ENCODE measurements at regions not wholly inside any gene's neighbourhood (a gene's known extent, or its start where the extent isn't known, plus 50 kb on each side); places are given as distances from the start of the nearest gene placed in this dataset.
A peak's percentile ranks its signal among the peaks of the same experiment; 100 is the strongest.

- TF ChIP-seq, protein P1, sequence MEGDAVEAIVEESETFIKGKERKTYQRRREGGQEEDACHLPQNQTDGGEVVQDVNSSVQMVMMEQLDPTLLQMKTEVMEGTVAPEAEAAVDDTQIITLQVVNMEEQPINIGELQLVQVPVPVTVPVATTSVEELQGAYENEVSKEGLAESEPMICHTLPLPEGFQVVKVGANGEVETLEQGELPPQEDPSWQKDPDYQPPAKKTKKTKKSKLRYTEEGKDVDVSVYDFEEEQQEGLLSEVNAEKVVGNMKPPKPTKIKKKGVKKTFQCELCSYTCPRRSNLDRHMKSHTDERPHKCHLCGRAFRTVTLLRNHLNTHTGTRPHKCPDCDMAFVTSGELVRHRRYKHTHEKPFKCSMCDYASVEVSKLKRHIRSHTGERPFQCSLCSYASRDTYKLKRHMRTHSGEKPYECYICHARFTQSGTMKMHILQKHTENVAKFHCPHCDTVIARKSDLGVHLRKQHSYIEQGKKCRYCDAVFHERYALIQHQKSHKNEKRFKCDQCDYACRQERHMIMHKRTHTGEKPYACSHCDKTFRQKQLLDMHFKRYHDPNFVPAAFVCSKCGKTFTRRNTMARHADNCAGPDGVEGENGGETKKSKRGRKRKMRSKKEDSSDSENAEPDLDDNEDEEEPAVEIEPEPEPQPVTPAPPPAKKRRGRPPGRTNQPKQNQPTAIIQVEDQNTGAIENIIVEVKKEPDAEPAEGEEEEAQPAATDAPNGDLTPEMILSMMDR (IDR thresholded peaks at IDR 0.05; ENCODE audit: low read depth, low read length) = no peak
- no peaks in the 10 kb centered on the region for H3K9me3 ChIP-seq (ENCODE audit: low read depth)
- H3K36me3 ChIP-seq = no peaks in the 10 kb centered on the region
- peak in 1 of 2 donors; percentile 67 for DNase-seq (ENCODE audit: low read depth in 1 of 2, low spot score in 1 of 2)
- H3K27ac ChIP-seq = no peak overlapping the region
- no peaks in the 10 kb centered on the region for H3K4me1 ChIP-seq (ENCODE audit: low read depth)
- no peaks in the 10 kb centered on the region for H3K27me3 ChIP-seq
- H3K4me3 ChIP-seq = no peak overlapping the region
Measured at GRCh38 chr13:95480791-95481780, 71.4 kb upstream of the CLDN10 start.

GRCh38 chr13:95484052-95484451, 68.5 kb upstream of the CLDN10 start:
- Histone ChIP-seq H3K4me3 (no peak overlapping the region), H3K9me3 (ENCODE audit: low read depth) (no peaks in the 10 kb centered on the region), H3K36me3 (no peaks in the 10 kb centered on the region), H3K27ac (peak overlapping the region; percentile 23), H3K27me3 (no peaks in the 10 kb centered on the region), H3K4me1 (ENCODE audit: low read depth) (no peaks in the 10 kb centered on the region)
- TF ChIP-seq, protein P1 (IDR thresholded peaks at IDR 0.05; ENCODE audit: low read depth, low read length) = no peak
- peak in 1 of 2 donors; percentile 10 for DNase-seq (ENCODE audit: low read depth in 1 of 2, low spot score in 1 of 2)

- TF ChIP-seq, protein P1 (IDR thresholded peaks at IDR 0.05; ENCODE audit: low read depth, low read length) = peak; percentile 13
- peak in 1 of 2 donors; percentile 58 for DNase-seq (ENCODE audit: low read depth in 1 of 2, low spot score in 1 of 2)
- H3K27me3 ChIP-seq = no peaks in the 10 kb centered on the region
Measured at GRCh38 chr13:95485045-95485517, 67.4 kb upstream of the CLDN10 start.

DNA sequence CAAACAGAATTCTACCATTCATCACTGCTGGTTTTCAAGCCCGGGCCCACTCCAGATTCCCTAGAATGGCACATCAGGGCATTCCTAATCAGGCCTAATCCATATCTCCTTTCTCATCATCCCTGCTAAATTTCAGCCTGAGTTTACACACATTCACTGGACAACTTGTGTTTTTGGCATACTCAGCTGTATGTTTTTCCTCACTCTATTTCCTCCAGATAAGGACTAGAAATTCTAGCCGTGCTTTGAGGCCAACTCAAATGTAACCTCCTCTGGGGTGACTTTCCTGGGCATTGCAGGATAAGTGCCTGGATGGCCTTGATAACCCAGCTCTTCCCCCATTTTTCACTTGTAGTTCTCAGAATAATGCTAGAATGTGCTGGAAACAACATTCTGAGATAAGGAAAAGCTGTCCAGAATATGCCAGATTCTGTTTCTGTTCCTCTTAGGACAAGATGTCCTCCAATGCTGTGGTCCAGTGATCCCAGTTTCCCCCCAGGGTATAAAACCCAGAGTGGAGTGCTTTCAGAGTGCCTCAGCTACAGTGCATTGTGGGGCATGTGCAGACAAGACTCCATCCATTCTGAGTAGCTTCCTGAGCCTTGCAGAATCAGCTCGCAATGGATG, 66.9 kb upstream of the CLDN10 start:
- Histone ChIP-seq H3K27me3 (no peaks in the 10 kb centered on the region), H3K36me3 (no peaks in the 10 kb centered on the region), H3K4me1 (ENCODE audit: low read depth) (no peaks in the 10 kb centered on the region), H3K9me3 (ENCODE audit: low read depth) (no peaks in the 10 kb centered on the region), H3K27ac (peak overlapping the region; percentile 34), H3K4me3 (no peak overlapping the region)
- DNase-seq (ENCODE audit: low read depth in 1 of 2, low spot score in 1 of 2) = peak in 1 of 2 donors; percentile 57
- TF ChIP-seq, protein P1 (IDR thresholded peaks at IDR 0.05; ENCODE audit: low read depth, low read length) = no peak

More at GRCh38 chr13:95485045-95485517, 67.4 kb upstream of the CLDN10 start:
- no peaks in the 10 kb centered on the region for H3K9me3 ChIP-seq (ENCODE audit: low read depth)
- no peaks in the 10 kb centered on the region for H3K4me1 ChIP-seq (ENCODE audit: low read depth)
- no peaks in the 10 kb centered on the region for H3K36me3 ChIP-seq
- H3K4me3 ChIP-seq = no peak overlapping the region
- peak overlapping the region; percentile 34 for H3K27ac ChIP-seq

GRCh38 chr13:95492044-95492801, 60.3 kb upstream of the CLDN10 start:
- TF ChIP-seq, protein P1 (IDR thresholded peaks at IDR 0.05; ENCODE audit: low read depth, low read length) = no peak
- H3K4me1 ChIP-seq (ENCODE audit: low read depth) = no peaks in the 10 kb centered on the region
- H3K9me3 ChIP-seq (ENCODE audit: low read depth) = no peaks in the 10 kb centered on the region
- no peak for DNase-seq (ENCODE audit: low read depth in 1 of 2, low spot score in 1 of 2)
- no peaks in the 10 kb centered on the region for H3K36me3 ChIP-seq
- no peak overlapping the region for H3K4me3 ChIP-seq
- no peaks in the 10 kb centered on the region for H3K27me3 ChIP-seq
- no peak overlapping the region for H3K27ac ChIP-seq

All from cardiac muscle cell (in vitro differentiated cells and primary cell).